ENCODE measurements at regions not wholly inside any gene's neighbourhood (a gene's known extent, or its start where the extent isn't known, plus 50 kb on each side); places are given as distances from the start of the nearest gene placed in this dataset.

DNA sequence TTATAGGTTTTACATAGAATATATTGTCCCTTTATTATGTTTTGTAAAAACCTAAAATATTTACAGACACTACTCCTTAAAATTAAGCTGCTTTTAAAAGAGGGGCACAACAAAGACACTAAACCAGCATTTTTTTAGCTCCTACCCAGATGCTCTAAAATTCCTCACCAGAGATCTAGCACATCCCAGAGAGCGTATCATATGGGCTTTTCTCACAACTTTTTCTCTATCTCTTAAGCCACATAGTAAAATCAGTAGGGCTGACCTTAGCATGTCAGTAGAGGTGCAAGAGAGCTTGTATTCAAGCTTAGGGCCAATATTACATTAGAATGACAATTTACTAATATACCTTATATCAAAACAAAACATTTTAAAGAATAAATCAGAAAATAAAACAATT is 216.3 kb downstream of the TMX3 start:
- TF ChIP-seq, protein P1, sequence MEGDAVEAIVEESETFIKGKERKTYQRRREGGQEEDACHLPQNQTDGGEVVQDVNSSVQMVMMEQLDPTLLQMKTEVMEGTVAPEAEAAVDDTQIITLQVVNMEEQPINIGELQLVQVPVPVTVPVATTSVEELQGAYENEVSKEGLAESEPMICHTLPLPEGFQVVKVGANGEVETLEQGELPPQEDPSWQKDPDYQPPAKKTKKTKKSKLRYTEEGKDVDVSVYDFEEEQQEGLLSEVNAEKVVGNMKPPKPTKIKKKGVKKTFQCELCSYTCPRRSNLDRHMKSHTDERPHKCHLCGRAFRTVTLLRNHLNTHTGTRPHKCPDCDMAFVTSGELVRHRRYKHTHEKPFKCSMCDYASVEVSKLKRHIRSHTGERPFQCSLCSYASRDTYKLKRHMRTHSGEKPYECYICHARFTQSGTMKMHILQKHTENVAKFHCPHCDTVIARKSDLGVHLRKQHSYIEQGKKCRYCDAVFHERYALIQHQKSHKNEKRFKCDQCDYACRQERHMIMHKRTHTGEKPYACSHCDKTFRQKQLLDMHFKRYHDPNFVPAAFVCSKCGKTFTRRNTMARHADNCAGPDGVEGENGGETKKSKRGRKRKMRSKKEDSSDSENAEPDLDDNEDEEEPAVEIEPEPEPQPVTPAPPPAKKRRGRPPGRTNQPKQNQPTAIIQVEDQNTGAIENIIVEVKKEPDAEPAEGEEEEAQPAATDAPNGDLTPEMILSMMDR (IDR thresholded peaks at IDR 0.05): no peak
- no peak for TF ChIP-seq POLR2A (IDR thresholded peaks at IDR 0.05)
